Nephron progenitor cell (in vitro differentiated cells): ENCODE measurements at regions not wholly inside any gene's neighbourhood (a gene's known extent, or its start where the extent isn't known, plus 50 kb on each side); places are given as distances from the start of the nearest gene placed in this dataset.

ENCODE experiments used
- DNase-seq: peaks from one replicate; pipeline ENCODE4 v3.0.0; 2021
- H3K27ac Mint-ChIP-seq: 2 replicates; pipeline ENCODE4 v1.8.0; 2021; ENCODE audit warnings: mild to moderate bottlenecking, moderate library complexity, mixed read lengths
- H3K27me3 Mint-ChIP-seq: 2 replicates; pipeline ENCODE4 v1.8.0; 2021; ENCODE audit warnings: mild to moderate bottlenecking, low read depth, mixed read lengths; ENCODE audit not compliant: poor library complexity
- H3K36me3 Mint-ChIP-seq: 2 replicates; pipeline ENCODE4 v1.8.0; 2021; ENCODE audit warnings: low read depth, mixed read lengths
- H3K4me1 Mint-ChIP-seq: 2 replicates; pipeline ENCODE4 v1.8.0; 2021; ENCODE audit warnings: mixed read lengths
- H3K4me3 Mint-ChIP-seq: 2 replicates; pipeline ENCODE4 v1.8.0; 2021; ENCODE audit warnings: mild to moderate bottlenecking, moderate library complexity, mixed read lengths
- H3K9me3 Mint-ChIP-seq: 2 replicates; pipeline ENCODE4 v1.8.0; 2021; ENCODE audit warnings: mild to moderate bottlenecking, moderate library complexity, mixed read lengths
- CTCF ChIP-seq: fragments of 200-600 bp; sonication (generic); IDR thresholded peaks from 2 replicates; pipeline ENCODE4 v1.5.0; 2021; ENCODE audit warnings: antibody characterized with exemption

DNA sequence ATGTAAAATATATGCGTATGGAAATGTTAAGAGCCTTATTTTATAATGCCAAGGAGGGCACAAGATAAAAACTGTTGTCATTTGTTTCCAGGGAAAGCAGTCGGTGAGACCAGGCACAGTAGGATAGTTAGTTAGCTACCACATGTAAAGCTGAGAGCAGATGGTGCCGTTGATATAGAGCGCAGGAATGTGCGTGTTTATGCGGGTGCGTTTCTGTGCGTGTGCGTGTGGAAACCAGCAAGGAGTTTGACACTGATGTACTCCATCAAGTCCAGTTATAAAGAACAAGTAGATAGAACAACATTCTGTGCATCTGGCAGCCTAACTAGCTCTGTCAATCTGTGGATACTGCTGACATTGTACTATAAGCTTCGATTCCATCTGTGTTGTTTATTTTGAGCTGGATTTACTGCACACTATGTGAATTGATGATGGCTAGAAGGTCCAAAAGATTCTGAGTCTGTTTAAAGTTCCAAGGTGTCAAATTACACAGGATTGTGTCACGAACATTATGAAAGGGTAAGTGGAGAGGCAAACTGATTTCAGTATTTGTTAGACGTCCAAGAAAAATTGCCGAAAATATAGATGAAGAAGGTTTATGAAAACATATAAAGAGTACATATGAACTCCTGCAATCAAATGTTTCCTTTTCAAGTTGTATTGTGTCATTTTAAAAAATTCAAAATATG, 494.9 kb upstream of the MEF2C start:
- Mint-ChIP-seq H3K9me3 (no peaks in the 10 kb centered on the region), H3K27ac (no peak overlapping the region), H3K4me3 (no peak overlapping the region), H3K27me3 (peaks cover 3% of the 10 kb centered on the region), H3K4me1 (peaks cover 7% of the 10 kb centered on the region), H3K36me3 (no peaks in the 10 kb centered on the region)
- DNase-seq = no peak
- TF ChIP-seq CTCF = no peak

GRCh38 chr5:89374818-89375521, 492.0 kb upstream of the MEF2C start:
- Mint-ChIP-seq H3K4me3 (no peak overlapping the region), H3K9me3 (no peaks in the 10 kb centered on the region), H3K36me3 (no peaks in the 10 kb centered on the region), H3K27me3 (no peaks in the 10 kb centered on the region), H3K4me1 (peaks cover 7% of the 10 kb centered on the region), H3K27ac (no peak overlapping the region)
- no peak for DNase-seq
- TF ChIP-seq CTCF = no peak

DNA sequence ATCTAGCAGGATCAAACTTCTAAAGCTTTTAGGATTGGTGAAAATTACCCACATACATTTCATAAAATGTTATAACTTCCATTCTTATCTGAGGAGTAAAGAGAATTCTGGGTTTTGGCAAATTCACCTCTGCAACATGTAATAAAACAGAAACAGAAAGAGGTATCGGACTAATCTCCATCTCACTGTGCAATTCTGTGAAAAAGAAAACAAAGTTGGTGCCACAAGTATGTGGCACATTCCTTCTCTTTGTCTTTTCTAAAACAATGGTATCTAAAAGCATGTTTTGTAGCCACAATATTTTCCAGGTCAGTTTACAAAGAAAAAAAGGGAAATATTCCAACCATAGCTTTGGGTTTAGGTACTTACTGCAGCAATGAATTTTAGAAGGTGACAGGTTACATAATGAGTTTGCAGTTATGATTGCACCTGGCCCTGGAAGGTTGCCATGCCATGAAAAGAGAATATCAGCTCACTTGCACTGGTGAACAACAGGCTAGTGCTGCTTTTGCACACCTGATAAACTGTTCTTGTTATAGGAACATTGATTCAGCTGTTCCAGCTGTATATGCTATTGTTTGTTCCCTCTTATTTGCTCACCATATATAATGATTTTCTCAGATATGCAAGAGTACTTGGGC, 491.3 kb upstream of the MEF2C start:
- Mint-ChIP-seq H3K27me3 (no peaks in the 10 kb centered on the region), H3K9me3 (no peaks in the 10 kb centered on the region), H3K4me1 (peaks cover 7% of the 10 kb centered on the region), H3K27ac (no peak overlapping the region), H3K4me3 (no peak overlapping the region), H3K36me3 (no peaks in the 10 kb centered on the region)
- DNase-seq = no peak
- no peak for TF ChIP-seq CTCF

DNA sequence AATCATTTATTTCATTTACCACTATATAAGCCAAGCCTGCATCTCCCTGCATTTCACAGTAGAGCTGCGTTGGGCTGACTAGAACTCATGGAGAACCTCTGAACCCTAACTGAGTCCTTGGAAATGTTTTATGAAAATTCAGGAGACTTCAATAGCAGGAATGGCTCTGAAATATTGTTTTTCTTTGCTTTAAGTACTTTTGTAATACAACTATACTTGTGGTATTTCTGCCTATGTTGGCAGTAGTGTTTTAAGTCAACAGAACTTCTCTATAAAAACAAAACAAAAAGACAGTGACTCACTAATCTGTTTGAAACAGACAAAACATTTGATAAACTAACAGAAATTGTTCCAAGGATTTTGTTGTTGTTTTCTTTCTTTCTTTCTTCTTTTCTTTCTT, 489.2 kb upstream of the MEF2C start:
- no peaks in the 10 kb centered on the region for H3K27me3 Mint-ChIP-seq
- H3K36me3 Mint-ChIP-seq = no peaks in the 10 kb centered on the region
- H3K9me3 Mint-ChIP-seq = no peaks in the 10 kb centered on the region
- no peak for TF ChIP-seq CTCF
- H3K27ac Mint-ChIP-seq = no peak overlapping the region
- no peak for DNase-seq
- no peaks in the 10 kb centered on the region for H3K4me1 Mint-ChIP-seq
- H3K4me3 Mint-ChIP-seq = no peak overlapping the region

GRCh38 chr5:89371646-89372045, 488.7 kb upstream of the MEF2C start:
- no peak for DNase-seq
- no peaks in the 10 kb centered on the region for H3K27me3 Mint-ChIP-seq
- no peak for TF ChIP-seq CTCF
- no peak overlapping the region for H3K4me3 Mint-ChIP-seq
- no peaks in the 10 kb centered on the region for H3K9me3 Mint-ChIP-seq
- no peaks in the 10 kb centered on the region for H3K36me3 Mint-ChIP-seq
- no peak overlapping the region for H3K27ac Mint-ChIP-seq
- H3K4me1 Mint-ChIP-seq = peaks cover 4% of the 10 kb centered on the region
